ENCODE measurements at regions not wholly inside any gene's neighbourhood (a gene's known extent, or its start where the extent isn't known, plus 50 kb on each side); places are given as distances from the start of the nearest gene placed in this dataset.
"Not testable (repeated sequence)": the region's sequence is repeated elsewhere in the genome, so short reads cannot be mapped to it uniquely, and the experiment has no call there.

GRCh38 chr21:35590284-35590683 lies 470.0 kb downstream of the SETD4 start:
- not testable (repeated sequence) for DNase-seq

GRCh38 chr21:35587841-35588380 lies 472.4 kb downstream of the SETD4 start:
- no peak for DNase-seq

- DNase-seq: no peak
These were observed 474.0 kb downstream of the SETD4 start for GRCh38 chr21:35586305-35586704.

- no peak for DNase-seq
These were observed 474.4 kb downstream of the SETD4 start for GRCh38 chr21:35585878-35586277.

- DNase-seq: no peak
These were observed 475.2 kb downstream of the SETD4 start for GRCh38 chr21:35585155-35585554.

GRCh38 chr21:35583566-35584216 lies 476.6 kb downstream of the SETD4 start:
- no peak for DNase-seq

GRCh38 chr21:35582731-35583130 lies 477.6 kb downstream of the SETD4 start:
- no peak for DNase-seq

GRCh38 chr21:35581640-35582039 lies 478.7 kb downstream of the SETD4 start:
- no peak for DNase-seq

- DNase-seq: no peak
These were observed 480.6 kb downstream of the SETD4 start for GRCh38 chr21:35579520-35580293.

GRCh38 chr21:35578831-35579471 lies 481.4 kb downstream of the SETD4 start:
- DNase-seq: no peak

- no peak for DNase-seq
These were observed 482.0 kb downstream of the SETD4 start for GRCh38 chr21:35578347-35578782.

GRCh38 chr21:35575280-35575915 lies 484.9 kb downstream of the SETD4 start:
- no peak for DNase-seq

GRCh38 chr21:35573472-35574374 lies 486.6 kb downstream of the SETD4 start:
- DNase-seq: no peak

- no peak for DNase-seq
These were observed 488.4 kb downstream of the SETD4 start for GRCh38 chr21:35571910-35572309.

GRCh38 chr21:35568643-35569042 lies 491.7 kb downstream of the SETD4 start:
- DNase-seq: no peak

- no peak for DNase-seq
These were observed 493.5 kb downstream of the SETD4 start for GRCh38 chr21:35566874-35567273.

GRCh38 chr21:35565204-35565611 lies 495.1 kb downstream of the SETD4 start:
- no peak for DNase-seq

- no peak for DNase-seq
These were observed 496.4 kb downstream of the SETD4 start for GRCh38 chr21:35563885-35564451.

GRCh38 chr21:35562876-35563275 lies 497.4 kb downstream of the SETD4 start:
- no peak for DNase-seq

GRCh38 chr21:35561116-35561515 lies 499.2 kb downstream of the SETD4 start:
- no peak for DNase-seq

GRCh38 chr21:35559829-35560225 lies 500.5 kb downstream of the SETD4 start:
- DNase-seq: no peak

Measured in DMS 273 treated with DMSO at 0.1 percent for 48 hours (cell line).